Mucosa of rectum (tissue), 2 donors: ENCODE measurements at regions not wholly inside any gene's neighbourhood (a gene's known extent, or its start where the extent isn't known, plus 50 kb on each side); places are given as distances from the start of the nearest gene placed in this dataset.
"Not testable (repeated sequence)": the region's sequence is repeated elsewhere in the genome, so short reads cannot be mapped to it uniquely, and the experiment has no call there.

Experiments
- H3K27ac ChIP-seq, 2 donors: one replicate each; pipeline ENCODE4 v1.7.0; 2013; ENCODE audit warnings: inconsistent platforms in 2 of 2, low read depth in 2 of 2, low read length in 2 of 2
- H3K27me3 ChIP-seq, 2 donors: one replicate each; pipeline ENCODE4 v1.7.0; 2013; ENCODE audit warnings: low read length in 2 of 2; ENCODE audit not compliant: control insufficient read depth in 2 of 2, insufficient read depth in 2 of 2
- H3K36me3 ChIP-seq, 2 donors: one replicate each; pipeline ENCODE4 v1.7.0; 2013; ENCODE audit warnings: low read length in 2 of 2; ENCODE audit not compliant: control insufficient read depth in 2 of 2, insufficient read depth in 2 of 2
- H3K4me1 ChIP-seq, 2 donors: one replicate each; pipeline ENCODE4 v1.7.0; 2013; ENCODE audit warnings: low read length in 2 of 2, mild to moderate bottlenecking in 1 of 2; ENCODE audit not compliant: control insufficient read depth in 2 of 2, insufficient read depth in 2 of 2
- H3K4me3 ChIP-seq, 2 donors: one replicate each; pipeline ENCODE4 v1.7.0; 2013; ENCODE audit warnings: low read length in 2 of 2
- H3K9ac ChIP-seq, 2 donors: one replicate each; pipeline ENCODE4 v1.7.0; 2013; ENCODE audit warnings: low read length in 2 of 2, low read depth in 1 of 2, mild to moderate bottlenecking in 1 of 2
- H3K9me3 ChIP-seq, 2 donors: one replicate each; pipeline ENCODE4 v1.7.0; 2013; ENCODE audit warnings: low read length in 2 of 2; ENCODE audit not compliant: control insufficient read depth in 2 of 2
- donor health status: healthy.
- donor health status: Normal muscosa, but diverticular disease.

DNA sequence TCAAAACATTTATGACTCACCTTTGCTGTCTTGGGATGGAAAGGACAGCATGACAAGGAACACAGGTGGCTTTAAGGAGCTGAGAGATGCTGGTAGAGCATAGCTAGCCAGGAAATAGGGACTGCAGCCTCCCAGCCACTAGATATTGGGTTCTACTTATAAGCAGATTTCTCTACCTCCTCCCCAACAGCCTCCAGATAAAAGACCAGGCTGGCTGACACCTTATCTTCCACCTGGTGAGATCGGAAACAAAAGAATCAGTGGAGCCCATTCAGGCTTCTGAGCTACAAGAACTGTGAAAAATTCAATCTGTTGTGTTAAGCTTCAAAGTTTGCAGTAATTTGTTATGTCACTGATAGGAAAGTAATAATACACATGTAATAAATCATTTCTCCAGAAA is 1278.5 kb upstream of the ZEB2 start:
- Histone ChIP-seq H3K4me3 (no peak overlapping the region), H3K9me3 (no peaks in the 10 kb centered on the region), H3K9ac (no peak overlapping the region), H3K27ac (no peak overlapping the region), H3K27me3 (no peaks in the 10 kb centered on the region), H3K4me1 (no peaks in the 10 kb centered on the region), H3K36me3 (no peaks in the 10 kb centered on the region)

GRCh38 chr2:145797692-145798091 is 1277.8 kb upstream of the ZEB2 start:
- Histone ChIP-seq H3K4me3 (no peak overlapping the region), H3K27ac (no peak overlapping the region), H3K4me1 (no peaks in the 10 kb centered on the region), H3K36me3 (no peaks in the 10 kb centered on the region), H3K9ac (no peak overlapping the region), H3K27me3 (no peaks in the 10 kb centered on the region), H3K9me3 (no peaks in the 10 kb centered on the region)

- Histone ChIP-seq H3K4me1 (no peaks in the 10 kb centered on the region), H3K36me3 (no peaks in the 10 kb centered on the region), H3K9ac (no peak overlapping the region), H3K27ac (no peak overlapping the region), H3K9me3 (no peaks in the 10 kb centered on the region), H3K4me3 (no peak overlapping the region), H3K27me3 (no peaks in the 10 kb centered on the region)
Observed at GRCh38 chr2:145792745-145793144, 1272.8 kb upstream of the ZEB2 start.

DNA sequence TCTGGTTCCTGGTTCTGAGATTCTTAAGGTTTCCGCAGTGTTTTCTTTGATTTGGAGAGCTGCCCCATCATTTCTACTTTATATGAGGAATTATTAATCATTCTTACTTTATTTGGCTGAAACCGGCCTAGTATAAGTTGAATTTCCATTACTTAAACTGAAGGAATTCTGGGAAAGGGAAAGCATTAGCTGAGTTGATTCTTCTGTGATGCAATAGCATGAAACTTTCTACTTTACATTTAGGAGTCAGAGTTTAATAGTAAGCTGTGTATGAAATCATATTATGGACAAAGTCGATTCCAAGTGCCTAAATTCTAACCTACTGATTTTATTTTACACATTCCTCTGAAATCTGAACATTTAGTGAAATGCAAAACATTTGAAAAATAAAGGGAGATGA is 1269.7 kb upstream of the ZEB2 start:
- H3K27ac ChIP-seq: no peak overlapping the region
- no peak overlapping the region for H3K4me3 ChIP-seq
- no peaks in the 10 kb centered on the region for H3K27me3 ChIP-seq
- no peaks in the 10 kb centered on the region for H3K4me1 ChIP-seq
- no peak overlapping the region for H3K9ac ChIP-seq
- no peaks in the 10 kb centered on the region for H3K36me3 ChIP-seq
- H3K9me3 ChIP-seq: no peaks in the 10 kb centered on the region

- not testable (repeated sequence) for H3K4me3 ChIP-seq
Observed at GRCh38 chr2:145787597-145788361, 1267.9 kb upstream of the ZEB2 start.

DNA sequence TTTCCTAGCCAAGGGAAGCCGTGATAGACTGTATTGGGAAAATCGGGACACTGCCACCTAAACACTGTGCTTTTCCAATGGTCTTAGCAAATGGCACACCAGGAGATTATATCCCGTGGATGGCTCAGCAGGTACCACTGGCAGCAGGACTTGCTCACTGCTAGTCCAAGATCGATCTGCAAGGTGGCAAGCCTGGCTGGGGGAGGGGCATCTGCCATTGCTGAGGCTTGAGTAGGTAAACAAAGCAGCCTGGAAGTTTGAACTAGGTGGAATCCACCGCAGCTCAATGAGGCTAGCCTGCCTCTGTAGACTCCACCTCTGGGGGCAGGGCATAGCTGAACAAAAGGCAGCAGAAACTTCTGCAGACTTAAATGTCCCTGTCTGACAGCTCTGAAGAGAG is 1262.7 kb upstream of the ZEB2 start:
- not testable (repeated sequence) for H3K9ac ChIP-seq, H3K27ac ChIP-seq, H3K4me1 ChIP-seq, H3K27me3 ChIP-seq, H3K9me3 ChIP-seq, H3K36me3 ChIP-seq, H3K4me3 ChIP-seq

More at GRCh38 chr2:145787597-145788361, 1267.9 kb upstream of the ZEB2 start:
- H3K4me1 ChIP-seq, H3K27me3 ChIP-seq, H3K27ac ChIP-seq, H3K9me3 ChIP-seq, H3K9ac ChIP-seq, H3K36me3 ChIP-seq: not testable (repeated sequence)

DNA sequence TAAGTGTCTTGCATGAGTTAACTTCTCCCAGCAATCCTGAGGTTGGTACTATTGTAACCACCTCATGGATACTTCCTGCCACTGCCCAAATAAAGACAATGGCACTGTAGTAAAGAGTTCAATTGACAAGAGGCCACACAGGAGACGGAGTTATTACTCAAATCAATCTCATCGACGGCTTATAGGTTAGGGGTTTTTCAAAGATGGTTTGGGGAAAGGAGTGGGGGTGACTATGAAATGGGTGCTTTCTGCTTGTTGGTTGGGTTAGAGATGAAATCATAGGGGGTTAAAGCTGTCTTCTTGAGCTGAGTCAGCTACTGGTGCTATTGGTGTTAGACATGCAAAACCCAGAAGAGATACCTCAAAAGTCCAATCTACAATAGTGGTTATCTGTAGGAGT is 1258.0 kb upstream of the ZEB2 start:
- no peaks in the 10 kb centered on the region for H3K27me3 ChIP-seq
- no peaks in the 10 kb centered on the region for H3K36me3 ChIP-seq
- no peaks in the 10 kb centered on the region for H3K4me1 ChIP-seq
- H3K4me3 ChIP-seq: no peak overlapping the region
- H3K9ac ChIP-seq: no peak overlapping the region
- no peaks in the 10 kb centered on the region for H3K9me3 ChIP-seq
- no peak overlapping the region for H3K27ac ChIP-seq

DNA sequence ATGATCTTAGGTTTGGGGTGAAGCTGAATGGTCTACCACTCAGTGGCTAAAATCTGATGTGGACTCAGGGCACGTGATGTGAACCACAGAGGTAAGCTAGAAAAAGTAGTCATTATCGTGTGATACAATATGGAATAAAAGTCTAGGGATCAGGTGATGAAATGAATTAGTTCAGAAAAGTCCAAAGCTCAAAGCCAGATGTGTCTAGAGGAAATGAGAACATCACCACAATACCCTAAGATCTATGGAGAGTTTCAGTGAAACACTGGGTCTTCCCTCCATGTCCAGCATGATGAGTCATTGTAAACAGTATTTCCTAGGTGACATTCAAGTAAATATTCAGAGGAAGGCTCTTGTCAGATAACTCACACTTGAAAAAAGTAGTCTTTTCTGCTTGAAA is 1257.4 kb upstream of the ZEB2 start:
- H3K9ac ChIP-seq: no peak overlapping the region
- no peak overlapping the region for H3K27ac ChIP-seq
- H3K4me3 ChIP-seq: no peak overlapping the region
- no peaks in the 10 kb centered on the region for H3K27me3 ChIP-seq
- H3K9me3 ChIP-seq: no peaks in the 10 kb centered on the region
- H3K4me1 ChIP-seq: no peaks in the 10 kb centered on the region
- H3K36me3 ChIP-seq: no peaks in the 10 kb centered on the region

DNA sequence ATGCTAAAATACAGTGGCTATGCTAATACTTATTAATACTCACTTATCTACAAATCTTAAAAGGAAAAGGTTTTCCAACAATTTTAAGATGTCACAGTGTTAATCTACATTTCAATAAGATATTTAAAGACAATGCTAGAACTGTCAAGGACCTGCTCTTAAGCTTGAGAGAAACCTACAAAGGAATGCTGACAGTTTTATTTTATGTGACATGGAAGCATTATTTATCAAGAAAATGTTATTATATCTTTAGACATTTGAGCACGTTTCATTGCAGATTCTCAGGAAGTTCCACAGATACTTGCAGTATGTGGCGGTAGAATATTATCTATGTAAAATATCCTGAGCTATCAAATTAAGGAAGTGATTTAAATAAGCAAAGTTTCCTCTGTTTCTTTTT is 1255.7 kb upstream of the ZEB2 start:
- no peaks in the 10 kb centered on the region for H3K9me3 ChIP-seq

GRCh38 chr2:145771525-145771924 is 1251.6 kb upstream of the ZEB2 start:
- Histone ChIP-seq H3K27ac (no peak overlapping the region), H3K9me3 (no peaks in the 10 kb centered on the region), H3K4me3 (no peak overlapping the region), H3K36me3 (no peaks in the 10 kb centered on the region), H3K27me3 (no peaks in the 10 kb centered on the region), H3K4me1 (no peaks in the 10 kb centered on the region), H3K9ac (no peak overlapping the region)

More for the DNA sequence above, 1255.7 kb upstream of the ZEB2 start:
- Histone ChIP-seq H3K27me3 (no peaks in the 10 kb centered on the region), H3K4me3 (no peak overlapping the region), H3K36me3 (no peaks in the 10 kb centered on the region), H3K27ac (no peak overlapping the region), H3K4me1 (no peaks in the 10 kb centered on the region), H3K9ac (no peak overlapping the region)
